GM10248 (cell line): ENCODE measurements at regions not wholly inside any gene's neighbourhood (a gene's known extent, or its start where the extent isn't known, plus 50 kb on each side); places are given as distances from the start of the nearest gene placed in this dataset.
"Not testable (repeated sequence)": the region's sequence is repeated elsewhere in the genome, so short reads cannot be mapped to it uniquely, and the experiment has no call there.

Experiments
- CTCF ChIA-PET: fragments of 300-600 bp; sonication (Branson Sonifier 250); formaldehyde crosslinking; extraction: SDS; loops from one replicate; lab custom pipeline; 2021; ENCODE audit warnings: antibody characterized with exemption; lab: Yijun Ruan, JAX
- POLR2A ChIA-PET: fragments of 350-650 bp; sonication (Branson Sonifier 250); formaldehyde crosslinking; extraction: SDS; loops from one replicate; lab custom pipeline; 2020; ENCODE audit warnings: antibody characterized with exemption; lab: Yijun Ruan, JAX
- DNase-seq: peaks from one replicate; pipeline ENCODE4 v3.0.0; 2012; ENCODE audit errors: extremely low spot score
- TF ChIP-seq, protein P1 (sequence below): IDR thresholded peaks from 2 replicates; pipeline ENCODE4 v1.5.1; 2012; ENCODE audit warnings: mild to moderate bottlenecking, low read depth; ENCODE audit errors: extremely low read depth, missing control alignments, control extremely low read depth

DNA sequence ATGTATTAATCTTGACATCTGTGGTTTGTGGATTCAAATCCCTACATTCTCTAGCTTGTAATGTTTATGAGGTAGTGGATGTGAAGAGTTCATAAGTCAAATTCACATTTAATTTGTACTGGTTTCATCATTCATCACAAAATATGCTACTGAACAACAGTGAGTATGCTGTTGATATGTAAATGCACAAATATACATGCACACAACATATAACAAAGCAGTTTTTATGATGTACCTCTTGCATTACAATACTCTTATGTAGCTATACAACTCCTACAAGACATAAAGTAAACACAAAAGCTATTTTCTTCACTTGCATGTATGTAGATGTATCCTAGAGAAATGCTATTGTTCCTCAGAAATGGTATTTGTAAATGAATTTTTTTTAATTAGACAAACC lies 111.0 kb upstream of the ANTXRL start:
- TF ChIP-seq, protein P1, sequence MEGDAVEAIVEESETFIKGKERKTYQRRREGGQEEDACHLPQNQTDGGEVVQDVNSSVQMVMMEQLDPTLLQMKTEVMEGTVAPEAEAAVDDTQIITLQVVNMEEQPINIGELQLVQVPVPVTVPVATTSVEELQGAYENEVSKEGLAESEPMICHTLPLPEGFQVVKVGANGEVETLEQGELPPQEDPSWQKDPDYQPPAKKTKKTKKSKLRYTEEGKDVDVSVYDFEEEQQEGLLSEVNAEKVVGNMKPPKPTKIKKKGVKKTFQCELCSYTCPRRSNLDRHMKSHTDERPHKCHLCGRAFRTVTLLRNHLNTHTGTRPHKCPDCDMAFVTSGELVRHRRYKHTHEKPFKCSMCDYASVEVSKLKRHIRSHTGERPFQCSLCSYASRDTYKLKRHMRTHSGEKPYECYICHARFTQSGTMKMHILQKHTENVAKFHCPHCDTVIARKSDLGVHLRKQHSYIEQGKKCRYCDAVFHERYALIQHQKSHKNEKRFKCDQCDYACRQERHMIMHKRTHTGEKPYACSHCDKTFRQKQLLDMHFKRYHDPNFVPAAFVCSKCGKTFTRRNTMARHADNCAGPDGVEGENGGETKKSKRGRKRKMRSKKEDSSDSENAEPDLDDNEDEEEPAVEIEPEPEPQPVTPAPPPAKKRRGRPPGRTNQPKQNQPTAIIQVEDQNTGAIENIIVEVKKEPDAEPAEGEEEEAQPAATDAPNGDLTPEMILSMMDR = no peak
- ChIA-PET POLR2A (no interaction called here), CTCF (no interaction called here)
- no peak for DNase-seq

DNA sequence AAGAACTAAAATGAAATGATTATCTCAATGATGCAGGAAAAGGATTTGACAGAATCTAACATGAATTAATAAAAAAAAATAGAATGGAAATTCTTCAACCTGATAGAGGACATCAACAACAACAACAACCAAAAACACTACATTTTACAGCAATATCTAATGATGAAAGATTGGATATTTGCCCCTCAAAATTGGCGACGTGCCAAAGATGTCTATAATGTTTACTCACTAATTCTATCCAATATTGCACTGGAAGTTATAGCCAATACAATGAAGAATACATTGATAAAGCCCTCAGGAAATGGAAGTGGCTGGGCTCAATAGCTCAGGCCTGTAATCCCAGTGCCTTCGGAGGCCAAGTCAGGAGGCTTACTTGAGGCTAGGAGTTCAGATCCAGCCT lies 99.4 kb upstream of the ANTXRL start:
- CTCF ChIA-PET, POLR2A ChIA-PET, DNase-seq: not testable (repeated sequence)

DNA sequence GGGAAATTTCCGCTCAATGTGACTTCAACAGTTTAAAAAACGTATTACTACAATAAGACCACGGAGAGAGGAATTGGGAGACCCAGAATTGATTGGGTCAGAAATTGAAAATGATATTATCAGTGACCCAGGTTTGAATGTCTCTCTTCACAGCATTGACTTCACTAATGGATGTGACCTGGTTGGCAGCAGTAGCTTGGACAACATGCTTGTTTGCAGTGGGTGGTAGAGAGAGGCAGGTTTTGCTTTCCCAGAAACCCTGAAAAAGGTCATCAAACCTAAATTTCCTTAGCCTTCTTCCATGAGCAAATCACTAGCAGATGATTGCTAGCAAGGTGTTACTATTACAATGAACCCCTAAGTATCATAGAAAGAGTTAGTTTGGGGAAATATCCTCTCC lies 89.7 kb upstream of the ANTXRL start:
- POLR2A ChIA-PET = no interaction called here
- CTCF ChIA-PET = no interaction called here
- no peak for DNase-seq
- TF ChIP-seq, protein P1 = no peak

DNA sequence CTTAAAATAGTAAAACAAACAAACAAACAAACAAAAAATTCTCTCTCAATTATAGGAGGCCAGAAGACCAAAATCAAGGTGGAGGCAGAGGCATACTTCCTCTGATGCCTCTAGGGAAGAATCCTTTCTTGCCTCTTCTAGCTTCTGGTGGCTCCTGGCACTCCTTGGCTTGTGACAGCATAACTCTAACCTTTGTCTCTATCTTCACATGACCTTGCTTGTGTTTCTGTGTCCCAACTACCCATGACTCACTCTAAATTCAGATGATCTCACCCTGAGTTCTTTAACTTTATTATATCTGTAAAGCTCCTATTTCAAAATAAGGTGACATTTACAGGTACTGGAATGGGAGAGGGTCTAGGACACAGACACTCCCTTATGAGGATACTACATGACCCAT lies 88.3 kb upstream of the ANTXRL start:
- POLR2A ChIA-PET = no interaction called here
- TF ChIP-seq, protein P1 = no peak
- DNase-seq = no peak
- CTCF ChIA-PET = no interaction called here

DNA sequence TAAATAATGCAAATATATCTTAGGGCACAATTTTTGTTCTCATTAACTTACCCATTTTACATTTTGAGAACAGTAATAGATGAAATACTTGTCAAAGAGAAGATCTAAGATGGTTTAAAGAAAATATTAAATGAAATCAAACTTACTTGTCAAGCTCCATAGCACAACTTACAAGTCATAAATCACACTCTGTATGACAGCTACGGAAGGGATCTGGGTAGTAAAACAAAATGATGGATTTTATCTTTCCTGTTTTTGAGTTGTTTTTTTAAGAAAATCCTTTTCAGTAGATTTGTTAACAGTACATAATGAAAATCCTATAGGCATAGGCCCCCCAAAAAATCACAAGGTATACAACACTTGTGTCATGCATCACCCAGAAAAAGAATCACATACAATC lies 84.4 kb upstream of the ANTXRL start:
- CTCF ChIA-PET, POLR2A ChIA-PET, DNase-seq: not testable (repeated sequence)

DNA sequence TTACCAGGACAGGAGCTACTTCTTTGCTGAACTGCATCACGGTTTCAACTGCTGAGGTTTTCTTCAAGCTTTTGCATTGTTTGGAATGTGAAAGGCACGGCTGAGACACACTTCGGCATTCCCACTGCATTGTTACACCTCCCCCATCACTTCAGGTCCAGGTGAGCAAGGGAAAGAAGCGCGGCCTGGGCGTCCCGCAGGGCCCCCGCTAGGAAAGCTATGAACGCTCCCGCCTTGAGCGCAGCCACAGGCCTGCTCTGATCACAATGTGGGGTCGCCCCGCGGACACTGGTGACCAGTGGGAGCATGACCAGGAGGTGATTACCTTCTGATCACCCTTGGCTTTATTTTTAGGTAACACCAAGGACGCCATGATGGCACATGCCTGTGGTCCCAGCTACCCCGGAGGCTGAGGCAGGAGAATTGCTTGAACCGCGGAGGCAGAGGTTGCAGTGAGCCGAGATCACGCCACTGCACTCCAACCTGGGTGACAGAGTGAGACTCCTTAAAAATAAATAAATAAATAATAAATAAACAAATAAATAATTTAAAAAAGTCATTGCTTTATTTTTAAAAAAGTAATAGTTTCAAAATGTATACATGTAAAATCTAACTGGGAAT lies 82.2 kb upstream of the ANTXRL start:
- POLR2A ChIA-PET, DNase-seq, CTCF ChIA-PET: not testable (repeated sequence)

DNA sequence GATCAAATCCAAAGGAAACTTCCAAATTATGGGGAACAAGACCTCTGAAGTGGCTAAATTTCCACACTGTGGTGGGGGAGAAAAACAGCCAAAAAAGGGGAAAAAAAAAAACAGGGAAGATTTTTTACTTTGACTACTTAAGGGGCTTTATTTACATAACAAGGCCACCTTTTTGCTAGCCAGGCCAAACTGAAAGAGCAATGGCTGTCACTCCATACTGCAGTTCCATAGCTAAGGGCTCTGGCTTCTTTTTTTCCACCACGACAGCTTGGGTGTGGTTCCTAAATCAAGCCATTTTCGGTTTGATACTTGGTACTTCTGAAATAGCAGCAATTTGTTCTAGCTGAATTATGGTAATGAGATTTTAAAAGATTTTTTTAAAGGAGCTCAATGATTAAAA lies 76.4 kb upstream of the ANTXRL start:
- DNase-seq, CTCF ChIA-PET, POLR2A ChIA-PET: not testable (repeated sequence)

DNA sequence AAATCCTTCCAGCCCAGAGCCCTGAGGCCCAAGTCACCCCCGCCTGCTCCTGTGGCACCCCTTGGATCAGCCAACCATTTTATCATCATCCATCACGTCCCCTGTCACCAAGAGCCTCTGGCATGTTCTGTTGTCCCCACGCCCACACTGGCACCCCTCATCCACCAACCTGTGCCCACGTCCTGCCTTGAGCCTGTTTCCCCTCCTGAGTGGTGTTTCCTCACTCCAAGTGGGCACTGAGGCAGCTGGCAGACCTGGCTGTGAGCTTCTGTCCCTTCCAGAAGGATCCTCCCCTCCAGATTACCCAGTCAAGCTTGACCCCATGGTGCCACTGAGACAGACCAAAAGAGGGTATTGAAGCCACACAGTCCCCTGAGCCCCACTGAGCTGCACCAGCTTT lies 71.4 kb upstream of the ANTXRL start:
- POLR2A ChIA-PET = no interaction called here
- TF ChIP-seq, protein P1 = no peak
- CTCF ChIA-PET = no interaction called here
- peak; percentile 1 for DNase-seq

DNA sequence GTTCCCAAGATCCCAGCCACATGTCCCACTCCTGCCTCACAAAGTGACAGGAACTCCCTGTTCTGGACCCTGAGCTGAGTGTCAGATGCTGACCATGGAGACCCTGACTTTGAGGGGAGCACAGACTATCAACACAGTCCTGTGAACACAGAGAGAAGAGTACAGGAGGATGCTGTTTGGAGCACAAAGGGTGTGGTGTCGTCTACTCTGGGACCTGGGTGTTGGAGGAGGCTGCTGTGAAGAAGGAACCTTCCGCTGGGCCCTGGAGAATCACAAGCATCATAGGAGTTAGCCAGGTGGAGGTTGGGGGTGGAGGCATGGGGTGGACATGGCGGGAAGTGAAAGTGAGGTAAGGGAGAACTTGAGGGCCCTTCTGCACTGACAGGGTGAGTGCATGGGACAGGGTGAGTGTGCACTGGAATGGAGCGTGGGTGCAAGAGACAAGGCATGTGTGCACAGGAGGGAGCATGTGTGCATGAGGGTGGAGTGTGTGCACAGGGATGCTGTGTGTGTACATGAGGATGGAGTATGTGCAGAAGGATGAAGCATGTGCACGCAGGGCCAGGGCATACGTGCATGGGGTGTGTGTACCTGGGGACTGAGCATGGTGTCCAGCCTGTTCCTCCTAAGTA lies 70.7 kb upstream of the ANTXRL start:
- POLR2A ChIA-PET = no interaction called here
- peak; percentile 15 for DNase-seq
- TF ChIP-seq, protein P1 = no peak
- CTCF ChIA-PET = interaction anchor here (0.8 kb wide), 1 partner anchor 11 kb away, joined by 3 read pairs; no protein-coding TSS in a partner anchor
